ENCODE measurements at regions not wholly inside any gene's neighbourhood (a gene's known extent, or its start where the extent isn't known, plus 50 kb on each side); places are given as distances from the start of the nearest gene placed in this dataset.

DNA sequence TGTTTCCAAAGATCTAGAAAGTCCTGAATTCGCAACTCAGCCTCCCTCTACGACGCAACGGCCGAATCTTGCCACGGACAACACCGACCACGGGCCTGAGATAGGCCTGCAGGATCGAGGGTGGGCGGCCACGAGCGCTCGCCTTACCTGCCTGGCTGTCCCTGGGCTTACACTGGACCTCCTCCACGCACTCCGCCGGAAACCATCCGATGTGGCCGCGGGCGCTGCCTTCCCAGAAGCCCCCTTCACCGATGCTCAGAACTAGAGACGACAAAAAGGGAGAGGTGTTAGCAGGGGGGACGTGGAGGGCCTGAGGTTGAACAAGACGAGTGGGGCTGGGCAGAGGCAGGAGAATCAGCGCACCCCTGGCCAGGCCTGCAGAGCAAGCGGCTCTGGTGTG, 400.0 kb downstream of the CTTN start:
- intact Hi-C loops (cut with micrococcal nuclease), result no loop called here
- Histone ChIP-seq H3K36me3 (ENCODE audit: control insufficient read depth, insufficient read depth, low read length) (no peaks in the 10 kb centered on the region), H3K9me3 (ENCODE audit: control insufficient read depth, insufficient read depth, low read length) (peaks cover 3% of the 10 kb centered on the region), H3K27me3 (ENCODE audit: control insufficient read depth, insufficient read depth, low read length) (no peaks in the 10 kb centered on the region), H3K4me3 (ENCODE audit: low read length) (no peak overlapping the region), H3K27ac (ENCODE audit: low read length) (no peak overlapping the region), H3K4me1 (ENCODE audit: control insufficient read depth, insufficient read depth, low read length) (no peaks in the 10 kb centered on the region)
- no peak overlapping the region for H3K27ac Mint-ChIP-seq
- H3K9me3 Mint-ChIP-seq, result peaks cover 3 to 4% of the 10 kb centered on the region in 2 donors
- H3K4me1 Mint-ChIP-seq, result no peaks in the 10 kb centered on the region
- DNase-seq, result no peak
- no peak for ATAC-seq
- H3K36me3 Mint-ChIP-seq, result peaks cover 2% of the 10 kb centered on the region
- peaks cover 2 to 3% of the 10 kb centered on the region in 2 donors for H3K27me3 Mint-ChIP-seq (ENCODE audit: low read depth in 2 of 2)
- TF ChIP-seq, protein P1, sequence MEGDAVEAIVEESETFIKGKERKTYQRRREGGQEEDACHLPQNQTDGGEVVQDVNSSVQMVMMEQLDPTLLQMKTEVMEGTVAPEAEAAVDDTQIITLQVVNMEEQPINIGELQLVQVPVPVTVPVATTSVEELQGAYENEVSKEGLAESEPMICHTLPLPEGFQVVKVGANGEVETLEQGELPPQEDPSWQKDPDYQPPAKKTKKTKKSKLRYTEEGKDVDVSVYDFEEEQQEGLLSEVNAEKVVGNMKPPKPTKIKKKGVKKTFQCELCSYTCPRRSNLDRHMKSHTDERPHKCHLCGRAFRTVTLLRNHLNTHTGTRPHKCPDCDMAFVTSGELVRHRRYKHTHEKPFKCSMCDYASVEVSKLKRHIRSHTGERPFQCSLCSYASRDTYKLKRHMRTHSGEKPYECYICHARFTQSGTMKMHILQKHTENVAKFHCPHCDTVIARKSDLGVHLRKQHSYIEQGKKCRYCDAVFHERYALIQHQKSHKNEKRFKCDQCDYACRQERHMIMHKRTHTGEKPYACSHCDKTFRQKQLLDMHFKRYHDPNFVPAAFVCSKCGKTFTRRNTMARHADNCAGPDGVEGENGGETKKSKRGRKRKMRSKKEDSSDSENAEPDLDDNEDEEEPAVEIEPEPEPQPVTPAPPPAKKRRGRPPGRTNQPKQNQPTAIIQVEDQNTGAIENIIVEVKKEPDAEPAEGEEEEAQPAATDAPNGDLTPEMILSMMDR (IDR thresholded peaks at IDR 0.05), result no peak
- 90% methylated on average over 26 of the region's 26 CpGs for WGBS (ENCODE audit: insufficient coverage)
- H3K4me3 Mint-ChIP-seq, result no peak overlapping the region

DNA sequence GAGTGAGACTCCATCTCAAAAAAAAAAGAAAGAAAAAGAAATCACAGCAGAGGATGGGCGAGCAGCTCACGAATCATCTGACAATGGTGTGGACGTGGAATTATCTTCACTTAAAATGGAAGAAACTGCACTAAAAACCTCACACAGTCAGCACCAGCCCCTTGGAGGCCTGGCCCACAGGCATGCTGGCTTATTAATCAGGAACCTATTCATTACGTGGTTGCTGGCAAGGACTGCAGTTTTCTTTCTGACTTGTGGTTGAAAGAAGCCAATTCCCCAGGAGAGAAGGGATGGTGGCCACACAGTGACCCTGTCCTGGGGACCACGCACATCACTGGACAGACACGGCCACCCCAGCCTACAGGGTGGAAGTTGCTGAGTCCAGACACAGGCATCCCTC, 401.1 kb downstream of the CTTN start:
- WGBS (ENCODE audit: insufficient coverage), result 71% methylated on average over 6 of the region's 6 CpGs
- peaks cover 3% of the 10 kb centered on the region for H3K9me3 ChIP-seq (ENCODE audit: control insufficient read depth, insufficient read depth, low read length)
- DNase-seq, result no peak
- ATAC-seq, result no peak
- peaks cover 0 to 2% of the 10 kb centered on the region in 2 donors for H3K9me3 Mint-ChIP-seq
- no peaks in the 10 kb centered on the region for H3K4me1 ChIP-seq (ENCODE audit: control insufficient read depth, insufficient read depth, low read length)
- no peaks in the 10 kb centered on the region for H3K36me3 Mint-ChIP-seq
- no peak overlapping the region for H3K27ac Mint-ChIP-seq
- H3K4me3 ChIP-seq (ENCODE audit: low read length), result no peak overlapping the region
- H3K27ac ChIP-seq (ENCODE audit: low read length), result no peak overlapping the region
- TF ChIP-seq, protein P1 (IDR thresholded peaks at IDR 0.05), result no peak
- peaks cover 2 to 5% of the 10 kb centered on the region in 2 donors for H3K4me1 Mint-ChIP-seq
- peaks cover 8 to 9% of the 10 kb centered on the region in 2 donors for H3K27me3 Mint-ChIP-seq (ENCODE audit: low read depth in 2 of 2)
- no peak overlapping the region for H3K4me3 Mint-ChIP-seq
- no peaks in the 10 kb centered on the region for H3K27me3 ChIP-seq (ENCODE audit: control insufficient read depth, insufficient read depth, low read length)
- intact Hi-C loops (cut with micrococcal nuclease), result no loop called here
- no peaks in the 10 kb centered on the region for H3K36me3 ChIP-seq (ENCODE audit: control insufficient read depth, insufficient read depth, low read length)

DNA sequence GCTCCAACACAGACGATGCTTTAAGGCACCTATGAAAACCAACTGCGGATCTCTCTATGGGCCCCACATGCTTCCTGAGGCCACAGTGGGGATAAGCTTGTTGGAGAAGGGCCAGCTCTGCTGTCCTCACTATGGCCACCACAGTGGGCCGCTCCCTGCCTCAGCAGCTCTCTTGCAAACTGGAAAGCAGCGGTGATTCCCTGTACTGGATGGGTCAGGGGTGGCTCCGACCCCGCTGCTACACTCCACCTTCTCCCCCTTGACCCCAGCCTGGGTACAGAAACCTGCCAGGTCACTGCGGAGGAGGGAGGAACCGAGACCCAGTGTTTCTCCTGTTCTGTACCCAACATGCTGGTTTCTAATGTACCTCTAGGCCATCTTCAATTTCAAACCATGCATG, 403.9 kb downstream of the CTTN start:
- ATAC-seq (no peak), DNase-seq (no peak)
- H3K9me3 Mint-ChIP-seq, result peaks cover 0 to 2% of the 10 kb centered on the region in 2 donors
- 93% methylated on average over 8 of the region's 8 CpGs for WGBS (ENCODE audit: insufficient coverage)
- no peaks in the 10 kb centered on the region for H3K27me3 ChIP-seq (ENCODE audit: control insufficient read depth, insufficient read depth, low read length)
- H3K36me3 ChIP-seq (ENCODE audit: control insufficient read depth, insufficient read depth, low read length), result no peaks in the 10 kb centered on the region
- H3K27me3 Mint-ChIP-seq (ENCODE audit: low read depth in 2 of 2), result peaks cover 8 to 9% of the 10 kb centered on the region in 2 donors
- peaks cover 5% of the 10 kb centered on the region in 2 donors for H3K4me1 Mint-ChIP-seq
- no peak overlapping the region for H3K4me3 Mint-ChIP-seq
- H3K4me1 ChIP-seq (ENCODE audit: control insufficient read depth, insufficient read depth, low read length), result no peaks in the 10 kb centered on the region
- no peaks in the 10 kb centered on the region for H3K9me3 ChIP-seq (ENCODE audit: control insufficient read depth, insufficient read depth, low read length)
- no peak overlapping the region for H3K27ac Mint-ChIP-seq
- no peak overlapping the region for H3K27ac ChIP-seq (ENCODE audit: low read length)
- intact Hi-C loops (cut with micrococcal nuclease), result no loop called here
- H3K36me3 Mint-ChIP-seq, result no peaks in the 10 kb centered on the region
- no peak overlapping the region for H3K4me3 ChIP-seq (ENCODE audit: low read length)
- TF ChIP-seq, protein P1 (IDR thresholded peaks at IDR 0.05), result no peak

GRCh38 chr11:70804139-70804837, 406.0 kb downstream of the CTTN start:
- Mint-ChIP-seq H3K36me3 (no peaks in the 10 kb centered on the region), H3K9me3 (peaks cover 0 to 2% of the 10 kb centered on the region in 2 donors), H3K4me3 (no peak overlapping the region), H3K27me3 (ENCODE audit: low read depth in 2 of 2) (peaks cover 8 to 9% of the 10 kb centered on the region in 2 donors), H3K27ac (no peak overlapping the region), H3K4me1 (peaks cover 5% of the 10 kb centered on the region in 2 donors)
- Histone ChIP-seq H3K27me3 (ENCODE audit: control insufficient read depth, insufficient read depth, low read length) (no peaks in the 10 kb centered on the region), H3K27ac (ENCODE audit: low read length) (no peak overlapping the region), H3K9me3 (ENCODE audit: control insufficient read depth, insufficient read depth, low read length) (no peaks in the 10 kb centered on the region), H3K36me3 (ENCODE audit: control insufficient read depth, insufficient read depth, low read length) (no peaks in the 10 kb centered on the region), H3K4me3 (ENCODE audit: low read length) (no peak overlapping the region), H3K4me1 (ENCODE audit: control insufficient read depth, insufficient read depth, low read length) (no peaks in the 10 kb centered on the region)
- no peak for DNase-seq
- intact Hi-C loops (cut with micrococcal nuclease), result no loop called here
- TF ChIP-seq, protein P1 (IDR thresholded peaks at IDR 0.05), result no peak
- ATAC-seq, result no peak
- WGBS (ENCODE audit: insufficient coverage), result 24% methylated on average over 24 of the region's 24 CpGs
